NOMO-1 treated with dmso at 0.1 percent for 144 hours (cell line): ENCODE measurements at regions not wholly inside any gene's neighbourhood (a gene's known extent, or its start where the extent isn't known, plus 50 kb on each side); places are given as distances from the start of the nearest gene placed in this dataset.
"Not testable (repeated sequence)": the region's sequence is repeated elsewhere in the genome, so short reads cannot be mapped to it uniquely, and the experiment has no call there.

Experiments
- DNase-seq: peaks from one replicate; lab custom pipeline; 2025; ENCODE audit not compliant: unreplicated experiment; lab: John Stamatoyannopoulos, UW

DNA sequence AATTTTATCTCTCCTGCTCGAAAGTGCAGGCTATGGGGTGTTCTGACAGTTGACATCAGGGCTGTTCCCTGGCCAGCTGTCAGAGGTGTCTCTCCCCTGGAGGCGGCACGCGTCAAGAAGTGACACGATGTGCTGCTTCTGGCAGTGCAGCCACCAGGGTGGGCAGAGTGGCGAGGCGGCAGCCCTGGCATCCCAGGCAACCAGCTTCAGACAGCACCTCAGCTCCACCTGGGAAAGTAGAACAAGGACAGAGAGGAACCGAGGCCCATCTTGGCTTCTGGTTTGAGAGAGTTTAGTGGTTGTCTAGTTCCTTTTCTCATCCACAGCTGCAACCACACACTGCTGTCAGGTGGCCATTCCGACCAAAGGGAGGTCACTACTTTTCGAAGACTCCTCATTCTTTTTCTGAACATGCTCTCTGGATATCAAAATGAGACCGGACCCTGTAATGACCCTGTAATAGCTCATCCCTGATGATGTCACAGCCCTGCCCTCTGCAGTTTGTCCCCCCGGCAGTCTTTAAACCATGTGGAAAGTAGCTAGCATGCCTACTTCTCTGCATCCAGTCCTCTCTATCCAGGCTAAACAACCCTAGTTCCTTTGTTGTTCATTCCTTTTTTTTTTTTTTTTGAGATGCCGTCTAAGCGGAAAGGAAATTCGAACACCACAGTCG is 381.0 kb upstream of the NRP1 start:
- DNase-seq = no peak

DNA sequence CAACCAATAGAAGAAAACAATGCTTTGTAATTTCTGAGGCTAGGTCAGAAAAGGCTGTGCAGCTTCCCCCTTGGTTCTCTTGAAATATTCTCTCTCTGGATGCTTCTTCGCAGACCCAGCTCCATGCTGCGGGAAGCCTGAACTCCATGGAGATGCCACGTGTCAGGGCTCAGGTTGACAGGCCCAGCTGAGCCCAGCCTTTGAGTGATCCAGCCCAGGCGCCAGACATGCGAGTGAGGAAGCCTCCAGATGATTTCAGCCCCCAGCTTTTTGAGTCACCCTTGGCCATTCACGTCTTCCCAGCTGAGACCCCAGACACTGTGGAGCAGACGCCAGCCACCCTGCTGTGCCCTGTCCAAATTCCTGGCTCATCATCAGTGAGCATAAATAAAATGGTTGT is 378.4 kb upstream of the NRP1 start:
- no peak for DNase-seq

DNA sequence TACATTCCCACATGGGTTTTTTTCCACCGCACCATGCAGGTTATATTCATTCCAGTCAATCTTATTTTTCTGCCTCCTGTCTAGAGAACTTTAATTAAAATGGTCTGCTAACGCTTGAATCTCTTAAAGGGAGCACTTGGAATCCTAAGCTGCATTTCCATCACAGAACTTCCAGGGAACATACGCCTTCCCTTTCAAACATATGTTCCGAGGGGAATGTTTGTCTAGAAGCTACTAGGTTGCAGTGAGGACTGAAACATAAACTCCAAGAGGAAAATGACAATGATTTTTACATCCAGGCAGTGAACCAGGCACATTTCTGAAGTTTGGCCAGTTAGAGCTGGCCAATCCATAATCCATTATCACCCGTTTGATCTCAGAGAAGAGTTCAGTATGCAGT is 375.5 kb upstream of the NRP1 start:
- DNase-seq = no peak

DNA sequence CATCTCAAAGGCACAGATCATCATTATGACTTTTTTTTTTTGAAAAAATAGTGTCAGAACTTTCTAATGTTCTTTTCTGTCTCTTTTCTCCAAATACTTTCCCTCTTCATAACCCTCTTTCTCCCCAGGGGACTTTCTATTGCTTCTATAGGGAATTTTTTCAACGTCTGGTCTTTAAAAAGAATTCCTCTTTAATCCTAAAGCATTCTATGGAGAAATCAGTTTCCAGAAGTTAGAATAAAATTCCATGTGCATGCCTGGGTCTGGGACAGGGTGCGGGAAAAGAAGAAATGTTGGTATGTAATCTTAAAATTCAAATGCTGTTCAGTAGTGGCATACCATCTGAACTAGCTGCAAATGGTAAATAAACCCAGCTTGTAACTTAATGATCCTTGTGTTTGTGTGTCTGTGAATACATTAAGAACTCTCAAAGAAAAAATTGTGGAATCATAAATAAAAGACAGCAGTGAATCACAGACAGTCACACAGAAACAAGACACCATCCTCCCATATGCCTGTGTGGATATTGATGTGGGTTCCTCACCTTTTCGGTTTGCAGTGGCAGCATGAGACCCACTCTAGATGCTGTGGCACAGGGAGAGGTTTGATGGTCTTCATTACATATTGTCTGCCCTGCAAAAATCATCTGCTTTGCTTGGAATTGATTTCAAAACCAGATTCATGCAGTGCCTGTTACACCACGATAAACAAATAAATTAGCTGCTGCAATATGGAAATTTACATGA is 374.7 kb upstream of the NRP1 start:
- DNase-seq = no peak

DNA sequence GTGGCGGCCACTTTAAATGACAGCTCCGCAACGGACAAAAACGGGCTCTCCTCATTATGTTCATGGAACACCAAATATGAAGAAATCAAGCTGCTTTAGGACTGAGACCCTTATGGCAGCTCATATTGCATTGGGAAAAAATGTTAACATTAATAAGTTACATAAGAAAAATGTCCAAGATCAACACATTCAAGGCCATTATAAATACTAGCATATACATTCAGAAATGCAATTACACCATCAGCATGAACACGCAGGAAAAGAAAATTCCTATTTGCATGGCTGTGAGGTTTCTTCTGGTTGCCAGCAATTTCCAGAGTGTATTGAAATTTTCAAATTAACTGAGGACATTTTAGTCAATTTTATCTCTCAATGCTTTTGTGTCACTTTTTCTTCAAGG is 374.1 kb upstream of the NRP1 start:
- DNase-seq = no peak

DNA sequence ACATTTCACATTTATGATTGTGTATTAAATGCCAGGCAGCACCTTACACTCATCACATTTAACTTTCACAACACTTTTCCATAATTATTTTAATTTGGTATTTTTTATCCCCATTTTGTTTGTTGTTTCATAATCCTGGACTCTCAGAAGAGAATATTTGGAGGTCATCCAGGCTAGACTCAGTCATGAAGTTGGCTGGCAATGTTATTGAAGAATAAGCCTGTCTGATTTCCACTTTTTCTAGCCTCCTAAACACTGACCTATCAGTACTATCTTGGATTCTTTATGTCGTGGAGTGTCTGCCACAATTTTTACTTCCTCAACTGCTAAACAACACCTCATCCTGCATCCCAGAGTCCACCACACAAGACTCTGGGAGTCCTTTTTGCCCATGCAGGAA is 372.3 kb upstream of the NRP1 start:
- no peak for DNase-seq

DNA sequence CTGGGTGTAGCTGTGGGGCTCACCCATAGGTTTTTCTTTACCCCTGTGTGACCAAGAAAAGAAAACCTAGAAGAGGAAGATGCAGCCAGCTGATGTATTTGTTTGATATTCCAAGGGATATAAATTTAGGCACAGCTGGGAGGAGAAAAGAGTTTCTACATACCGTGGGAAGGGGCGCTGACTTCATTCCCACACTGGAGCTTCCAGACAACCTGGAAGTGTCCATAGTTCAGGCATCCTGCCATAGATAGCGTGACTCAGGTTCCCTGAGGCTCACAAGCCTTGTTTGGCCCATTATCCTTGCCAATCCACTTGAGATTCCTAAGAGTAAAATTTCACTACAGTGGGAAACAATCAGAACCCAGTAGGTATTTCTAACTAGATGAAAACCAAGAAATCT is 371.7 kb upstream of the NRP1 start:
- DNase-seq = no peak

DNA sequence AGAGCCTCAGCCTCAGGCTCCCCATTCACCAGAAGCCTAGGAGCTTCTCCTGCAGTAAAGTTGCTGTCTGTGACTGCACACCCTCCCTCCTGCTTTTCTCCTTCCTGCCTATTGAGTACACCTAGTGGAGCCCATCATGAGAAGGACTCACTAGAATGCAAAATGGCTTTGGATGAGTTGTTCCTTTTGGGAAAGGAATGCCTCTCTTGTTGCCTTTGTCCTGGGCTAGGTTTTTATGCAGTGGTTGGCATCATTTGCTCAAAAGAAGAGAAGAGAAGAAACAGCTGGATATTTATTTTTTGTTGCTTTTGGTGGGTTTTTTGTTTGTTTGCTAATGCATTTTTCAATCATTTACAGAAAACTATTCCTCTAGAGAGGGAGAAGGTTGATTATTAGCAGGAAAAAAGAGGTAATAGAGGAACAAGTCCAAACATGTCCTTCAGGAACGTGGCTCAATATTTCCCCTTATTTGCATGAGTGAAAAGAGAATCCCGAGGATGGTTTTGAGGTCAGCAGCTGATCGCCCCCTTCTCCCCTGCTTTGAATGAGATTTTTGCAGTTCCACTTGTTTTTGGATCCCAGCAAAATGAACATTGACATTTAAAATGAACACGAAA is 369.9 kb upstream of the NRP1 start:
- no peak for DNase-seq

DNA sequence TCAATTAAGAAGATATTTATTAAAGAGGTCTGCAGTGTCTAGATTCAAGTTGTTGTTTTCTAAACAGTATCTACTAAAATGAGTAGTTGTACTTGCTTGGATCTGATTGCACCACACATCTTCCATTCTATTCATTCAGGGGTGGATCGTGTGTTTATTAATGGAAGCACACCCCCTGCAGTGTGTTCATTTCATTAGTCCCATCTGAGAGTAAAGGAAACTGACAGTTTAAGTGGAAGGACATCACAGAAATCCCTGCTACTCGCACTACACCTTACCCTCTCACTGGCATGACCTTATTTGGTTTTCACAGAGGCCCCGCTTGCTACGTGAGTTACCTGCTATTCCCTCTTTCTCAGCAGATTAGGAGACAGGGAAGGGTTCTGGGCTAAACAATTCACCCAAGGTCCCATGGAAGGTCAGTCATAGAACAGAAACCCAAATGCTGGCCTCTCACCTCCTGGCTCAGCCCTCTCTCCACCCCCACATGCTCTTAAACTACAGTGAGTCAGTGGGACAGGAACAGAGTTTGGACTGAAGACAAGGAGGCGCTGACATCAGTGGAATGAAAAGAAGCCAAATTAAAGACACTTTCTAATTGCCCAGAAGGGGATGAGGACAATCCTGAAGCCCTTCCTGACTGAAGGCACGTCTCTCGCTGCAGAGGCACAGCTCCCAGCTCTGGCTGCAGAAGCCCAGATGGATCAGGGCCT is 369.2 kb upstream of the NRP1 start:
- no peak for DNase-seq

DNA sequence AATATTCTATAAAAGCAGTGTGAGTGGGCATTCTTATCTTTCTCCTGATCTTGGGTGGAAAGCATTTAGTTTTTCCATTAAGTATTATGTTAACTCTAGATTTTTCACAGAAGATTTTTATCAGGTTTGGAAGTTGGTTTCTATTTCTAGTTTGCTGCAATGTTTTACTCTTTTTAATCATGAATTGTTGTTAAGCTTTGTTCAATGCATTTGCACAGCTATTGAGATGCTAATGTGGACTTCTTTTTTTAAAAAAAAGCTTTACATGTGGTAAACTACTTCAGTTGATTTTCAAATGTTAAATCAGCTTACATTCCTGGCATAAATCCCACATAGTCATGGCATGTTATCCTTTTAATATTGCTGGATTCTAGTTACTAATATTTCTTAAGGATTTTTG is 363.6 kb upstream of the NRP1 start:
- DNase-seq = no peak

DNA sequence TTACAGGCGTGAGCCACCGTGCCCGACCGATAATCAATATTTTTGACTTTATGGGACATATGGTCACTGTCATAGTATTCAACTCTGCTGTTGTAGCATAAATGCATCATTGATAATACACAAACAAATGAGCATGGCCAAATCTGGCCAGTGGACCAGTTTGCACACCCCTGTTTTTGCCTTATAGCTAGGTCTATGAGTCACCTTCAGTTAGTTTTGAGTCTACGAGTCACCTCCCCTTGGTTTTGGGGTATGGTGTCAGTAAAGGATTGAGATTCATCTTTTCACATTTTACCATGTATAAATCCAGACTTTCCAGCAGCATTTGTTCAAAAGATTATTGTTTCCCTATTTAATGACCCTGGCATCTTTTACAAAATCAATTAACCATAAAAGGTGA is 362.5 kb upstream of the NRP1 start:
- no peak for DNase-seq

DNA sequence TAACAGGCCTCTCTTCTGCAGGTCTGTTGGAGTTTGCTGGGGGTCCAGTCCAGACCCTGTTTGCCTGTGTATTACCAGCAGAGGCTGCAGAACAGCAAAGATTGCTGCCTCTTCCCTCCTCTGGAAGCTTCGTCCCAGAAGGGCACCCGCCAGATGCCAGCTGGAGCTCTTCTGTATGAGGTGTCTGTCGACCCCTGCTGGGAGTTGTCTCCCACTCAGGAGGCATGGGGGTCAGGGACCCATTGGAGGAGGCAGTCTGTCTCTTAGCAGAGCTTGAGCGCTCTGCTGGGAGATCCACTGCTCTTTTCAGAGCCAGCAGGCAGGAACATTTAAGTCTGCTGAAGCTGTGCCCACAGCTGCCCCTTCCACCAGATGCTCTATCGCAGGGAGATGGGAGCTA is 361.1 kb upstream of the NRP1 start:
- DNase-seq = no peak

DNA sequence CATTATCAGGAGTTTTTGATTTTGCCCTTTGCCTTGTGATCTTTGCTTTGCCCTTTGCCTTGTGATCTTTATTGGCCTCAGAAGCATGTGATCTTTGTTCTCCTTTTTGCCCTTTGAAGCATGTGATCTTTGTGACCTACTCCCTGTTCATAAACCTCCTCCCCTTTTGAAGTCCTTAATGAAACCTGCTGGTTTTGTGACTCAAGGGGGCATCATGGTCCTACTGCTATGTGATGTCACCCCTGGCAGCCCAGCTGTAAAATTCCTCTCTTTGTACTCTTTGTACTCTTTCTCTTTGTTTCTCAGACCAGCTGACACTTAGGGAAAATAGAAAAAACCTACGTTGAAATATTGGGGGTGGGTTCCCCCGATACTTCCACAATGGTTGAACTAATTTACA is 356.1 kb upstream of the NRP1 start:
- DNase-seq = not testable (repeated sequence)

DNA sequence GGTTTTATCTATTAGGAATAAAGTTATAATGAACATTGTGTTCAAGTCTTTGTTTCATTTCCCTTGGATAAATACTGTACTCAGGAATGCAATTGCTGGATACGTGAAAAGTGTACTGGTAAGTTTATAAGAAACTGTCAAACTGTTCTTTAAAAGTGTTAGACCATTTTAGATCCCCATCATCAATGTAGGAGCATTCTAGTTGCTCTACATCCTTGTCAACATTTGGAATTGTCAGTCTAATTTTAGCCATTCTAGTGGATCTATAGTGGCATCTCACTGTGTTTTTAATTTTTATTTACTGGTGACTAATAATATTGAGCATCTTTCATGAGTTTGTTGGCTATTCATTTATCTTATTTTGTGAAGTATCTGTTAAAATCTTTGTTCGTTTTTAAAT is 354.0 kb upstream of the NRP1 start:
- DNase-seq = no peak

DNA sequence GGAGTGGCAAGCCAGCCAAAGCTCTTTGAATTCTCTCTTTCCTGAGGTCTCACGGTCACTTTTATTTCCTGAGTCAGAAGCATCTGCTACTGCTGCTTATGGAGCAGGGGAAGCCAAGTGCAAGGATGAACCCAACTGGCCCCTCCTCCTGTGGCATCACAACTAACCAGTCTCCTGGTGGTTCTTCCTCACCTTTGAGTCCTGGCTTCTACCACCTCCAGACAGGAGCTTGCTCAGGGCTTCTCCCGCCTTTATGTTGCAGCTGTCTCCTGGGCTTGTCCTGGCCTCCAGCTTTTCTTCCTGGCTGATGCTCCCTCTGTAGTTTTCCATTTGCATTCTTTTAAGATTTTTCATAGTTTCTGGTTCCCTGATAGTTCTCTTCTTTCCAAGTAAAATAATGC is 349.7 kb upstream of the NRP1 start:
- DNase-seq = no peak

DNA sequence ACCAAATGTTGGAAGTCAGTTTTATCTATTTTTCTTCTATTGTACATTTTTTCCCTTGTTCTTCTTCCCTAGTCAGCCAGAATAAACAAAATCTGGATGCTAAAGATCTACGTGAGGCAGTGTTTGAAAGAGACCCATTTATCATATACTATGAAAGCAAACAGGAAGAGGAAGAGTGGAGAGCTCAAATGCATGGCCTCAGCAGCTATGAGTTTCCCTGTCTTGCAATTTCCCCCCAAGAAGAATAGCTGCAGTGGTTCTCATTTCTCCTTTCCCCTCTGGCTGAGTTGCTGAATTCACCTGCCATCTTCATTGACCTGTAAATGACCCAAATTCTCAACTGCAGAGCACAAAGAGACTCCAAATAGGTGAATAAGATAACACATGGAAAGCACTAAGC is 347.1 kb upstream of the NRP1 start:
- no peak for DNase-seq

DNA sequence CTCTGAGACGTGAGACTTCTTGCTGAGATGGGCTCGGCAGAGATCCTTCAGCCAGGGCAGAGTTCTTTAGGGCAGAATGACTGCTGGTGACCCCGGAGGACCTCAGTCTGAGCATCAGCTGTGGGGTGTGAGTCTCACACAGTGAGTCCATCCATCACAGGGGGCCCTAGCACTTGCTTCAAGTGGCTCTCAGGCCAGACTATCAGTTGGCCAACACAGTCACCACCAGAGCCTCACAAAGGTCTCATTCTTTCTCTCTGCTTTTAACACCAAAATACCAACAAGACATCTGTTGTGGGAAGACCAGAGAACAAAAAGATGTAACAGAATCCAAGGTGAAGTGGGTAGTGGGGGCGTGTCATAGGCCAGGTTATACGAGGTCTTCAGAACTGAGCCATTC is 345.6 kb upstream of the NRP1 start:
- DNase-seq = no peak

DNA sequence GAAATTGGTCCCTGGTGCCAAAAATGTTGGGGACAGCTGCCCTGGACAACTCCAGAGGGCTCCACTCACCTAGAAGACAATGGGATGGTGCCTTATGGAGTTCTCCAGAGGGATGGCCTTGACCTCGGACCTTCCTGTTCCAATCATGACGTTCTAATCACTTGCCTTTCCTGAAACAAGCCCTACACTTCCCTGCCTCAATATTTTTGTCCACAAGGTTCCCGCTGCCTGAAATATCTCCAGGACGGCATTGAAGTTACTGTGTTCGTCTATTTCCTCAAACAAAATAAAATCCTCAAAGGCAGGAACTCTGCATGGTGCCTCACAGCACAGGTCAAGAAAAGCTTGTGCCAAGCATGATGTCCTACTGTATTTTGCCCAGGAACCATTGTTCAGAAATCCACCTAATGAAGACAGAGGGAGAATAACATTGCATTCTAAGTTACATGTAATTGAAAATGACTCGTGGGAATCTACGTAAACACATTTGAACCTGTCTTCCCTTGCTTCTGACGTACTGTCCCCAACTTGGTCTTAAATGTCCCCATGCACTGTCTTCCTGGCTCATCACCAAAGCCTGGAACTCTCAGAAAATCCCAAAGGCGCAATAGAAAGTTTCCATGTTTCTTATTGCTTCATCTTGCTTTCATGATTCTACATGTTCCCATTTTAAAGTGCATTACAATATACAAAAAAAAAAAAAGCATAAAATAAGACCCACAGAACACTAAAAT is 342.3 kb upstream of the NRP1 start:
- no peak for DNase-seq

DNA sequence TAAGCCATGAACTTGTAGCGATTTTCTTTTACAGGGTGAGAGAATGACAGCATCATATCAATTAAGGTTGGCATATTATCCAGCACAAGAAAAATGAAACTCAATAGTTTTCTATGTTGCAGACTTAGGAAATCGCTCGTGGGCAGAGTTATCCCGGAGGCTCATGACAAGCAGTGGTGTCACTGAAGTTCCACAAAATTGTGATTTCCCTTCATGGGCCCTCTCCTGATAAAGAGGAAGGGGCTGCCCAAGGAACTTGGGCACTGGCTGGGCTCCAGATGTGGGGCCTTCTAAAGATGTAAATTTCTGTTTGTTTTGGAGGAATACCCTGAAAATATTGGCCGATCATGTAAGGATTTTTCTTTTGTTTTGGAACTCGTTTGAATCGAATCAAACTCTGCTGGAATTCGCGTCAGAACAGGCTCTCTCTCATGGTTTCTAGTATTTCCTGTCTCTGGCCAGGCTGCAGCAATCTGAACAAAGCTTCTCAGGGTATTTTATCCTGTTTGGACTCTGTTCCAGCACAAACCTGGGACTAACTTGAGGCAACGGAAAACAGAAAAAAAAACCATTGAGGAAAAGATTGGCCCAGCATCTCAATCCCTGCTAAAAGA is 340.6 kb upstream of the NRP1 start:
- DNase-seq = no peak

DNA sequence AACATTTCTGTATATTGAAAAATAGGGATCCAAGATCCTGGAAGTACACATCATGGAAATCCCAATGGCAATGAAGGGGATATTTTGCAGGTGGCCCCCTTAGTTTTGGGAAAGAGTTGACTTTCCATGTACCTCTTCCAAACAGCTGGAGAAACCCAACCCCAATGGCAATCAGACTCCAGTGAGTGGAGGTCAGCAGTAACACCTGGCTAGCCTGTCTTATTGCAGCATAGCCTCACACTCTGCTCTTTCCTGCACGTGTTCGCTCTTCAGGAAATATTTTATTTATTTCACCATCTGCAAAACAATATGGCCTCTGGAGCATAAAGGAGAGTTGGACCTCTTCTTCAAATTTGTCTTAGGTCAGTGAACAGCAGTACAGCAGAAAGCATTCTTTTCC is 340.0 kb upstream of the NRP1 start:
- no peak for DNase-seq
